HG02938 (cell line): ENCODE measurements at regions not wholly inside any gene's neighbourhood (a gene's known extent, or its start where the extent isn't known, plus 50 kb on each side); places are given as distances from the start of the nearest gene placed in this dataset.
"Not testable (repeated sequence)": the region's sequence is repeated elsewhere in the genome, so short reads cannot be mapped to it uniquely, and the experiment has no call there.

ENCODE experiments used
- ATAC-seq: cut with Tn5 transposase; IDR thresholded peaks from one replicate; pipeline ENCODE4 v1.9.1; 2021; ENCODE audit warnings: mild to moderate bottlenecking, moderate library complexity; ENCODE audit not compliant: unreplicated experiment

DNA sequence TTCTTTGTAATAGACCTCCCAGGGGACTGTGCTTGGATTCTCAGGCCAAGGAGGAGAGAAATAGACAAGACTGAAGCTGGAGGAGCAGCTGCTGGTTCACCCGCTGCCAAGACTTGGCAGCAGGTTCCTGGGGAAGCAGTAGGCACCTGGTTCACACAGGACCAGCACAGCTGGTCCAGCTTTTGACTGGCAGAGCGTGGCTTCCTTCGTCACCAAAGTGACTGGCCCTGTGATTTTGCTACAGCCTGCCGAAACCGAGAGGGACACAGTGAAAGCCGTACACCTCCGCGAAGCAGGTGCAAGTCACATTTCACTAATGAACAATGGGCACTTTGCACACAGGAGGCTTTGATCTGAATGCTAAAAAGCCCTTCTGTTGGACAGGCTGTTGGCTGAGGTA lies 199.0 kb downstream of the RNF144B start:
- ATAC-seq = no peak

DNA sequence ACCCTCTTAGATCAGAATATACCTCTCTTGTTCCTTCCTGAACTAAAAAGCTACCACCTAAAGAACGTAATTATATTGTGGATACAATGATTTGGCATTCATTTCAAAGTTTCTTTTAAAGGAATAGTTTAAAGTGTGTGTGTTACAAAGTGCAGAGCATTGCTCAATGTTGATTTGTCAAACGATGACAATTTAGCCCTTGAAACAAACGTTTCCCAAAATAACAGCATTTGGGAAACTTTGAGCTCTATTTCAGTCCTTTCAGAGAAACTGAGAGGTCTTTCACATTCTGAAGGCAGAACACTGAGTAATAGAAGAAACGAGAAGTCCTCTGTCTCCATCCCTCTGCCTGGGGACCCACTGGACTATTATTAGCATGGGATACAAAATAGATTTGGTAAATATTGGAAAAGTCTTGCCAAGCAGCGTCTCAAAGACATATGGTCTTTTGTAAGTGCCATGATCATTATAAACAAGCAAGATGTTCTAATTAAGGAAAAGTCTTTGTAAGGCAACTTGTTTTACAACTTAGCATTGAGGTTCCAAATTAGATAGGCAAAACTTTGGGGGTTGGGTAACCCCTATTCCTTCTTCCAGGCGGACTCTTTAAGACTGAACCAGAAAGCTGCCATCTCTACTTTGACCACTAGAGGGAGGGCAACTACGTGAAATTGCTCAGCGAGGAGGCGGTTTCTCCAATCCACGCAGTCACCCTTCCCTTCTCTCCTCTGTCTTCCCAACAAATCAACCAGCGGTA lies 208.8 kb downstream of the RNF144B start:
- ATAC-seq = peak; percentile 83

DNA sequence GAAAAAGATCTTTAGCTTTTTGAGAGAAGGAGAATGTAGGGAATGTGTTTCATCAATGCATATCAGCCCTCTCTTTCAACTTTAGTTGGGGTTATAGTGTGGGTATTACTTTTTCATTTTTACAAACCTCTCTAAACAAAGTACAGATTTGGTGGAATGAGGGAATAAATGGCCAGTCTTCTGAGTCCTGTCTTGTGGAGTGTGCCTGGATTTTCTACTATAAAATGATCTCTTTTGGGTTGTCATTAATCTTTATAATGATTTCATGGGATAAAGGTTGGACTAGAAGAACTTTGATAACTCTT lies 209.3 kb downstream of the RNF144B start:
- peak; percentile 17 for ATAC-seq

DNA sequence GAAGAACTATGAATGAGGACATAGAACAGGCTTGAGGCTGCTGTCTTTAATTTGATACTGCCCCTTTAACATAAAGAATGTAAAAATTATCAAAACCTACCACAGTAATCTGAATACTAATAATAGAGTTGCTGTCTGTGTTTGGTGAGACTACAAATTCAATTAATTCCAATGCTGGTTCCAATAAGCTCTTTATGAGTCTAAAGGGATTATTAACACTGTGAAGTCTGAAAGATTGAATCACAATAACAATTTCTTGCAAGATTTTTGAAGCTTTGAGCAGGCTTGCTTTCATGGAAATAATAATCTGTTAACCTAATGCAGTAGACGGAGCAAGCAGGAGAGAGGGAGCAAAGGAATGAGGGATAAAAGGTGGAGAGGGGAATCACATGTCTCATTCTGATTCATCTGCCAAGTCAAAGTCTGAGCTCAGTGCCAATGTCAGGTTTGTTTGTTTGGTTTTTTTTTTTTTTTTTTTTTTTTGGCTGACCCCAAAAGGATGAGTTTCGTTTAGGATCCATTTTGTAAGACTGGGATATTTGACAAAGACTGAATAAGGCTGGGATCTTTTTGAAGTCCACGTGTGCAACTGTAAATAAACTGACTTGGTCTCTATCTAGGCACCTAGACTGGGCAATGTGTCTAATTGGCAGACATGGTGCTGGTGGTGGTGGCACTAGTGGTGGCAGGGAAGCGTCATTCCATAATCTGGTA lies 211.6 kb downstream of the RNF144B start:
- ATAC-seq = no peak

DNA sequence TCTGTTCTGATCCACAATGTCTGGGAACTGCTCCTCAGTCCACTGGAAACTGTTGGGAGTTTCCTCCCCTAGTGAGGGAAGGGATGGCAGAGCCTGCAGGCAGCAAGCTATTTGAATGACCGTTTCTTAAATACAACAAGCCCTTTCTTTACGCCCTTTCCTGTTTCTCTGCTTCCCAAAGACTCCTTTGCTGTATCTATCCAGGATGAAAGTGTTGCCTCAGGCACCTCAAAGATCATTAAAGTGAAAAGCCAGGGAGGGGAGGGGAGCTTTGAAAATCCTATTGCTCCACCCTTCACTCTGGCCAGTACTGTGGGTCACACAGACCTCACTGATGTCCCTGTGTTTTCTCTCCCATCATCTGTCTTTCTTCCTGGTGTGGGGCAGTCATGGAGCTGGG lies 213.1 kb downstream of the RNF144B start:
- no peak for ATAC-seq

DNA sequence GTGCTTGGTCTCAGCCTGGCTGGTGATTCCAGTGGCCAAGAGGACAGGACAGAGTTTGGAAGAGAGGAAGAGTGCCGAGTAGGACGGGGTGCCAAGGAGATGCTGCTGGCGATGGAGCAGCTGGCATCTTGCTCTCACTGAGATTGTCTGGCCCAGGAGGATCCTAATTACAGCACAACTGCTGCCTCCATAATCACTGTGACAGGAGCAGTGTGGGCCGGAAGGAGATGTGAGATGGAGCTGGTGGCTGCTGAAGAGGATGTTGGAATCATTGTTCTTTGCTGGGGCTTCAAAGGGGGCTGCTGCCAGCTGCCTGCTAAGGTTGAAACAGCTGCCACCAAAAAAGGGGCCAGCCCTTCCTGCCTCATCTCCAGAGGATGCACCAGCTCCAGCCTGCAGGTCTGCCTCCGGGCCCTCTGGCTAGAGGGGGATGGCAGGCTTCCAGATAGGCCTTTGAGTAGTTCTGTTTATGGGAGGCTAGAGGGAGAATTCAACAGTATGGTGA lies 214.4 kb downstream of the RNF144B start:
- ATAC-seq = no peak

DNA sequence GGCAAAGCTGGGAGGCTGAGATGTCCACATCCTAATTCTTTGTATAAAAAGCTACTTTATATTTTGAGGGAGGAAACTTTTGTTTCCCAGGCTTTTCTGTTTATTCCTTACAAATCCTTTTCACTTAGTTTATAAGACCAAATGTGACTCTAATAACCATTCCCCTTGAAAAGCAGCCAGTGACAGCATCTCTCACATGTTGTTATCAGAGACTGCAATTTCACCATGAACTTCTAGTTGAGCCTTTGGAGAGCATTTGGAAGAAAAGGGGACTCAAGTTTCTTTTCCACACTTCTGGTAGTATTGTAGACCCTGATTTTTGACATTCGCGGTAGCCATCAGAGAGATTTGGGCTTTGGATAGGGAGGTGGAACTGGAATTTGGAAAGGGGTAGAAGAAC lies 215.8 kb downstream of the RNF144B start:
- ATAC-seq = no peak

DNA sequence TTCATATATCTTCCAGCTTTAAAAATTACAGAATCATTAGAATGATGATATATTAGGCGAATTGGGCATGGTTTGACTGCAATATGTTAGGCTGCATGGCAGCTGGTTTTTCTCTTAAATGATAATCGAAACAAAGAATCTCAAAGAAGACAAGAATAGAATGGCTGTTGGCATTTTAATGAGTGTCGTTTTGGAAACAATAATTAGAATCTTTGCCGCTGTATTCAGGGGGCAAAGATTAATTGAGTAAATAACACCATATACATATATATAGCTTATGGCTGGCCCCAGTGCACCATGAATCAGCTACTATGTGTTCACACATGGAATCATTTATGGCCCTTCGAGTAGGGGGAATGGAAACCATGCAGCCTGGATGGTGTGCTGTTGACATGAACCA lies 216.2 kb downstream of the RNF144B start:
- no peak for ATAC-seq

DNA sequence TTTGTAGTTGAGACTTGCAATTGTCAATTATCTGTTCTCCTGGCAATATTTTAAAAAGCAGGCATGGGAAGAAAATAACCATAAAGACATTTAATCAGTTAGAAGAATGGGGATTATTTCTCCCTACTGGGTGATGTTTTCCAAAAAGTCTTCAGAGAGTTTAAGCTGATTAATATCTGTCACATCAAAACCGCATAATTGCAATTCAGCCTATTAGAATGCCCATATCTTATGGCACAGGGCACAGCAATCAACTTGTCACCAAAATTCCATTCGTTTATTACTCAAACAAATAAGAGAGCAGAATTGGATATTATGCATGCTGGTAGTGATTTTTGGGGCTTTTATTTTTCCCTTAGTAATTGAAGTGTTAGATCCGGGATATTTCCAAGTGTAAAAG lies 218.7 kb downstream of the RNF144B start:
- ATAC-seq = no peak

DNA sequence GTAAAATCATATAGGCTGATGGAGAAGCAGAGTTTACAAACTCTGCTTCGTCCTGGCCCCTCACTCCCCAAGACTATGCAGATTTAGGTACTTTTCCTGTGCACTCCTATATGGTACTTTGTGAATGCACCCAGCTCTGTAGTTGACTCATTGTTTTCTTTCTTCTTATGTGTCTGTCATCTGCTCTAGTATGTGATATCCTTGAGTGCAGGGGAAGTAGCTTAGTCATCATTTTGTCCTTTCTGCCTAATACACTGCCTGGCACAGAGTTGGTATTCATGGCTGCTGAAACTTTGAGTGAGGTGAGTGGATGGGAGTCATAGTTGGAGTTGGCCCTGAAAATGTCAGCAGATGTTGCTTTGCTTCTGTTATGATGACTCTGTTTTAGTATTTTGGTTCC lies 222.6 kb downstream of the RNF144B start:
- no peak for ATAC-seq

DNA sequence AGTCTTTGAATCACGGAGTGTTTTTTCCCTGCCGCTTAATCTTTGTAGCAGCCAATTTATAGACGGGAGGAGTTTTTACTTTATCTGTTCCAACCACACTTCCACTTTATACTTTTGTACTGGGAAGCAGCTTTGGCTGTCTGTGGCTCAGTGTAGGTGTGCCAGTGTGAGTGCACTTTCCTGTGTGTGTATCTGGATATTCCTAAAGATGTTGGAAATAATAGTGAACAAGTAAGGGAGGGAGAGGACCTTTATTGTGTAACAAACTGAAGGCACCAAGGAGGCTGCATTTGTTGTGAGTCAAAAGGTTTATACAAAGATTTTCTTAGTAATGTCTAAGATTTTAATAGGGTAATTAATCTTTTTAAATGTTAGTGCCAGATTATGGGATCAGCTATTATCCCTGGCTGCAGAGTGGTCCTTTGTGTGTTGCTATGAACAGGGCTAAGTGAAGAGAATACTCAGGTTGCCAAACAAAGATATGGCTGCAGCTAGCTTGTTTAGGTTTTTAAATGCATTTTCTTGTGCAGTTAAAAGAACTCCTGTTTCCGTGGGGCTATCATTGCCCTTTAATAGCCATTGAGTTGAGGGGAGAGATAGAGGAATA lies 226.3 kb downstream of the RNF144B start:
- no peak for ATAC-seq

DNA sequence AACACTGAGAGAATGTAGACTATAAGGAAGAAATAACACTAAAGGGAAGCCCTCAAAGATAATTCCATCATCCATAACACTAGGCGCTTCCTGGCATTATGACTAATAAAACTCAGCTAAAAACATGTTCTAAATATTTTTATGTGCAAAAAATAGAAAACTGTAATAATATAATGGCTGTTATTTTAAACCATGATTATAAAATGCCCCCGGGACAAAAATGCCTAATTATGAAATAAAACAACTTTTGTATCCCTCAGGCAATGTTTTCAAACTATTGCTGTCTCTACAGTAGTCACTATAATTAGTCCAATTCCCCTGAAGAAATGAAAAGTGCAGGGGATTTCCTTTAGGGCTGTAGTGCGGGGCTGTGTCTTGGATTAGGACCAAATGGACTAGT lies 242.4 kb downstream of the RNF144B start:
- no peak for ATAC-seq

DNA sequence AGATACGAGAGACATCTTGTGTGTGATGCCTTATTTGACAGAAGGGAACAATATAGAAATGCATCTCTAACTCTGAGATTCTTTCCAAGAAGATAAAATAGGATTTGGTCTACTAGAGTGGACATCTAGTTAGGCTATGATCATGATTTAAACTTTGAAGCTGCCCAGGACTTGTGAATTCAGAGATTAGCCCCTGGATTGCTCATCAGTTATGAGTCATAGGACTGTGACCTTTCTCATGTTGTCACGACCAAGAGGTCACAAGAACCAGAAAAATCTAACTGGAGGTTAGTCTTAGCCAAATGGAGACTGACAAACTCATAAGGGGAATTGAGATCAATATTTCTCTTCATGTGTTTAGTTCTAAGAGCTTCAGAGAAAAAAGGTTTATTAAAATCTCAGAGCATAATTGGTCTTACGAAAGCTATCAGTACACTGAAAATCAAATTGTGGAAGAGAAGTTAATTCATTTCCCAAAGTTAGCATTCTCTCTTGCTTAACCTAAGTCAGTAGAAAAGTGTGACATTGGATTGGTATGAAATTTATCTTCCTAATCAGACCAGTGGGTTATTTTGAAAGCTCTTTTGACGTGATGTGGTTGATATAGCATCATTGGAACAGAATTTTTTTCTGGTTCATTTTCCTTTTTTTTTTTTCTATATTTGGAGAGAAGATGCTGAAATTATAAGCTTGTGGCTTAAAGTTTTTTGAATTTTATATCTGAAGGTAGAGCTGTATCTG lies 245.7 kb downstream of the RNF144B start:
- ATAC-seq = no peak

DNA sequence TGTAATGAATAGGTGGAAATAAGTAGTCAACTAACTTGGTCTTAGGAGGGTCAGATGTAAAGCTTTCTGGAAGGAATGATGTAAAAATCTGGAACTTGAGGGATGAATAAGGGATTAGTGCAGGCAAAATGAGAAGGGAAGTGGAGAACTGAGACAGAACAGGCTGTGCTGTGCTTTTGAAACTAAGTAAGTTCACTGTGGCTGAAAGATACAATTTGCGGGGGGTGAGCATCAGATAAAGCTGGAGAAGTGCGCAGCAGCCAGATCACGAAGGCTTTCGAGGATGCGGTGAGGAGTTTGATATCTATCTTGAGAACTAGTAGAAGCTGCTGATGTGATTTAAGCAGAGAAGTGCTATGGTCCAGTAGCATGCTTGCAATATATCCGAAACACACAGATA lies 247.8 kb downstream of the RNF144B start:
- ATAC-seq = no peak

DNA sequence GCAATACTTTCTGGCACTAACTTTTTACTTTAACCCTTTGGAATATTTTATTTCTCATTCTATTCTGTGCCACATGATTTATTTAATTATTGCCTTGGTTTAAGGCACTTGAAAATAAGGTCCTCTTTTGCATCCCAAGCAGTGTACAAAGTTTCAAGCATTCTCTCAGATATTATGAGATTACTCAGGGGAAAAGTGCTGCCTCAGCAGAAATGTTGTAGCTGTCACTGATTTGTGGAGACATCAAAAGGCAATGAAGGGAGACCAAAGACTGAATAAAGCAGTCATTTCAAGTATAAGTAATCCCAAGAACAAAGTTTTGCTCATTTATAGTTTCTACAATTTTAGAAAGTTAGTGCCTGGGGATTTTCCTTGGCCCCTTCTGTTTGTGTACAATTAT lies 253.0 kb downstream of the RNF144B start:
- no peak for ATAC-seq

DNA sequence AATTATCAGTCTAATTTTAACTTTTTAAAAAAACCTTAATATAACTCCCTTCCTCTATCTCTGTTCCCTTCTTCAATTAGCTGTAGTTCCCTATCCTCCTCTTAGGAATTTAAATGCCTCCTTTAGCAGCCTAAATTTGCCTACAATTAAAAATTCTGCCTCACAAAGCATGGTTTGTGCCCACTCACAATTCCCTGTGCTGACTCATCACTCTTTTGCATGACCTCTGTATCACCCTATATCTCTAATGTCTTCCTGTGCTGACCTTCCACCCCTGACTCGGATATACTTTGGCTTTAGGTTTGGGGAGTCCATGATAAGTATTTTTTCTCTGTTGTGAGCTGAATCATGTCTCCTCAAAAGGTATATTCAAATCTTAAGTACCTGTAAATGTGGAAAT lies 253.6 kb downstream of the RNF144B start:
- no peak for ATAC-seq

DNA sequence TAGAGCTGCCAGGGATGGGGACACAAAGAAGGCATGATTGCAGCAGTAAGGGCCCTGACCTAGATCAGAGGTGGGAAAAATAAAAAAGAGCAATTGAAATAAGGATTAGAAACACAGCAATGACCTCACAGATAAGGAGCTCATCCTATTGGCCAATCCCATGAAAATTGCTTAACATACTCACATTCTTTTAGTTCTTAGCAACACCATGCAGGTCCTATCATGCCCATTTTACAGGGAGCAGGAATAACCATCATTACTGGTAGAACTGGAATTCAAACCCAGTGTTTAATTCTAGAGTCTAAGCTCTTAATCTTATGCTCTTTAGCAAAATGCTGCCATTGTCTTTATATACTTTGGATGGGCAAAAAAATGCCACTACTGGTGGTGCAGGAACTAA lies 267.7 kb downstream of the RNF144B start:
- no peak for ATAC-seq

DNA sequence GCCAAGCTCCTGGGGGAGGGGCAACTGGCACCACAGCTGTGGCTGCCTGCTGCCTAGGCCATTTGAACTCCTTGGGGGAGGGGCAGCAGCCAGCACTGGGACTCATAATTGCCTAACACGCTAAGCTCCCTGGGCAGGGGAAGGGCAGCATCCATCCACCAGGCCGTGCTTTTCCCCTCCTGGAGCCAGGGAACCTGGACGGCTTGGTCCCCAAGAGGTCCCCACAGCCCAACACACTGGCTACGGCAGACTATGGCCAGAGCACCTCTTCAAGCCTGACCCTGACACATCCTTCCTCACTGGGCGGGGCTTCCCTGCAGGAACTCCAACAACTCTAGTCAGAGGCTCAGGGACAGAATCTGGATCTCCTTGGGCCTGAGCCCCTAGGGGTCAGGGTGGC lies 269.4 kb downstream of the RNF144B start:
- ATAC-seq = no peak

DNA sequence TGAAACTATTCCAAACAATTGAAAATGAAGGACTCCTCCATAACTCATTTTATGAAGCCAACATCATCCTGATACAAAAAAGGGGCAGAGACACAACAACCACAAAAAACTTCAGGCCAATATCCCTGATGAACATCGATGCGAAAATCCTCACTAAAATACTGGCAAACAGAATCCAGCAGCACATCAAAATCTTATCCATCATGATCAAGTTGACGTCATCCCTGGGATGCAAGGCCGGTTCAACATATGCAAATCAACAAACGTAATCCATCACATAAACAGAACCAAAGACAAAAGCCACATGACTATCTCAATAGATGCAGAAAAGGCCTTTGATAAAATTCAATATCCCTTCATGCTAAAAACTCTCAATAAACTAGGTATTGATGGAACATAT lies 272.8 kb downstream of the RNF144B start:
- ATAC-seq = not testable (repeated sequence)

DNA sequence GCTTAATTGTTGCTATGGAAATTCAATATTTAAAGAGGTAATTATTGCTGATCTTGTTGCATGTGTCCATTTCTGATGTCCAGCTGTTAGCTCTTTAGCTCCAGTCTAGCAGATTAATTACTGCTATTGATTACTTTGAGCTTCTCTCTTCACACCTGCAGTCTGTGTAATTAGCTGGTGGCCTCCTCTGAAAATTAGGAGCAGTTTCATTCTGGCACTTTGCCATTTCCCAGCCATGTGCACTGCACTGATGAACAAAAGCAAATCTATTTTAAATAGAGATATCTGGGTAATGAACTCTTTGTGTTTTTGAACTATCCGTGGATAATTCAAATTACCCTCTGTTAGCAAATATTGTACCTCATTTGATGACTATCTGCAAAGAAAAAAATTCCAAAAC lies 275.9 kb downstream of the RNF144B start:
- no peak for ATAC-seq

DNA sequence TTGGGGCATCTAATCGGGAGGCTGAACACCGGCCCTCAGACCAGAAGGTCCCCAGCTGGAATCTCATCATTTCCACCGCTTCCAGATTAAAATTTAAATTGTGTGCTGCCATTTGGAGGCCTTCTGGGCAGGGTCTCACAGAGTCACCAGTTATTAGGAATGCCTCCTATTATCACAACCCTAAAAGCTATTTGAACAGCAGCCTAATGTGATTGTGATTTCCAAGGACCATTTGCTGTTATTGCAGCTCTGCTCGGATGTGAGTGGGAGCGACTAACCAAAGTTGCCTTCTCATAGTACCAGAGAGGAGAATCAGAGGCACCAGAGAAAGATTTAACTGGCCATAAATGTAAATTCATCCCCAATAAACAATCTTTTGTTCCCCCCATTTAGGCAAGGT lies 277.3 kb downstream of the RNF144B start:
- no peak for ATAC-seq

DNA sequence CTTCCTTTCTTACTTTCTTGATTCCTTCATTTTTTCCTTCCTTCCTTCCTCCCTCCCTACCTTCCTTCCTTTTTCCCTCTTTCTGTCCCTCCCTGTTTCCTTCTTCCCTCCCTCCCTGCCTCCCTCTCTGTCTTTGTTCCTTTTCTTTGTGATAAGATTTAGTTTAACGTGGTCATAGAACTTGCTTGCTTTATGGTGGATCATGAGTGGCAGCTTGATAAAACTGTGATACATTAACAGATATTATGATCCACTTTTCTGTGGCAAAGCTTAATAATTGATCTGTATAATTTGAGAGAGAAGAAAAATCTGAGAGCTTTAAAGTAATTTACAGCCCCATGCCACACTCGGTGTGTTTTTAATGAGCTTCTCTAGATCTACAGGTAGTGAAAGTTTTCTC lies 280.5 kb downstream of the RNF144B start:
- ATAC-seq = no peak
